Endothelial cell of umbilical vein (primary cell): ENCODE measurements at regions not wholly inside any gene's neighbourhood (a gene's known extent, or its start where the extent isn't known, plus 50 kb on each side); places are given as distances from the start of the nearest gene placed in this dataset.

Experiments used
- BruUV-seq: library from RNA; stranded (reverse); fragments of 400-500 nt; replicated peaks from 2 replicates; lab custom pipeline; 2021; lab: Mats Ljungman, UMichigan
- CTCF ChIA-PET: fragments of 300-600, 350-600 bp; sonication (Branson Sonifier 250); formaldehyde crosslinking; loops from one replicate; lab custom pipeline; 2021; ENCODE audit warnings: antibody characterized with exemption, inconsistent platforms; lab: Charles Lee
- POLR2A ChIA-PET: fragments of 300-600, 350-600 bp; sonication (Branson Sonifier 250); formaldehyde crosslinking; loops from one replicate; lab custom pipeline; 2021; ENCODE audit warnings: antibody characterized with exemption, inconsistent platforms; lab: Charles Lee
- DNase-seq: peaks from one replicate; pipeline ENCODE4 v3.0.0-alpha.2; 2011; ENCODE audit warnings: low read depth, low spot score
- FAIRE-seq: peaks from 2 replicates; lab custom pipeline; 2011; peaks lifted over from hg19 to GRCh38; lab: Jason Lieb, UNC
- H2AFZ ChIP-seq: 2 replicates; pipeline ENCODE4 v1.6.0; 2012; ENCODE audit warnings: low read depth, low read length, control low read depth, inconsistent platforms
- H3K27ac ChIP-seq: 2 replicates; pipeline ENCODE4 v1.5.1; 2011; ENCODE audit warnings: low read depth, mild to moderate bottlenecking, control low read depth, low read length, moderate library complexity; ENCODE audit not compliant: insufficient read depth
- H3K27me3 ChIP-seq, 2 experiments: 2 replicates each; pipeline versions ENCODE4 v1.6.0 to v1.6.1; 2011; ENCODE audit warnings: low read length in 2 of 2, mixed read lengths in 1 of 2; ENCODE audit not compliant: control insufficient read depth in 2 of 2, insufficient read depth in 2 of 2
- H3K36me3 ChIP-seq, 2 experiments: 2 replicates in 1 of 2; 3 replicates in 1 of 2; pipeline ENCODE4 v1.5.1; 2011; ENCODE audit warnings: low read length in 2 of 2, mild to moderate bottlenecking in 1 of 2, moderate library complexity in 1 of 2; ENCODE audit not compliant: control insufficient read depth in 2 of 2, insufficient read depth in 2 of 2; ENCODE audit errors: extremely low read depth in 1 of 2
- H3K4me1 ChIP-seq: 3 replicates; pipeline ENCODE4 v1.5.1; 2011; ENCODE audit warnings: mild to moderate bottlenecking, low read length; ENCODE audit not compliant: control insufficient read depth, insufficient read depth; ENCODE audit errors: extremely low read depth
- H3K4me2 ChIP-seq: 2 replicates; pipeline ENCODE4 v1.6.1; 2011; ENCODE audit warnings: low read length, control low read depth, mixed read lengths; ENCODE audit not compliant: insufficient read depth
- H3K4me3 ChIP-seq, 3 experiments: fragments of 200-600 bp in 1 of 3; sonication (generic), shearing (Covaris generic) in 1 of 3; replicated peaks in 1 of 3; 2 replicates each; pipeline ENCODE4 v1.5.1; 2011 to 2016; ENCODE audit warnings: control low read depth in 3 of 3, low read length in 3 of 3, mild to moderate bottlenecking in 2 of 3, inconsistent platforms in 1 of 3, low read depth in 1 of 3, moderate library complexity in 1 of 3; ENCODE audit not compliant: insufficient read depth in 1 of 3
- H3K79me2 ChIP-seq: 2 replicates; pipeline ENCODE4 v1.6.0; 2012; ENCODE audit warnings: low read length, inconsistent platforms; ENCODE audit not compliant: control insufficient read depth, insufficient read depth
- H3K9ac ChIP-seq: replicated peaks from 2 replicates; pipeline ENCODE3; 2011; ENCODE audit warnings: low read length, control low read depth; ENCODE audit not compliant: insufficient read depth; ENCODE audit errors: extremely low read depth
- H3K9me1 ChIP-seq: replicated peaks from 3 replicates; pipeline ENCODE4 v1.6.0; 2011; ENCODE audit warnings: mild to moderate bottlenecking, low read length; ENCODE audit not compliant: control insufficient read depth, insufficient read depth; ENCODE audit errors: extremely low read depth
- H3K9me3 ChIP-seq: replicated peaks from 2 replicates; pipeline ENCODE4 v1.5.1; 2012; ENCODE audit warnings: low read length, inconsistent platforms; ENCODE audit not compliant: control insufficient read depth, insufficient read depth
- H4K20me1 ChIP-seq: replicated peaks from 2 replicates; pipeline ENCODE3; 2011; ENCODE audit warnings: mild to moderate bottlenecking, low read length; ENCODE audit not compliant: control insufficient read depth, insufficient read depth; ENCODE audit errors: extremely low read depth
- EZH2 ChIP-seq: IDR thresholded peaks from 2 replicates; pipeline ENCODE4 v1.6.1; 2012; ENCODE audit warnings: borderline replicate concordance, low read depth, mild to moderate bottlenecking, moderate library complexity, low read length, inconsistent platforms; ENCODE audit not compliant: severe bottlenecking
- FOS ChIP-seq: IDR thresholded peaks from 2 replicates; pipeline ENCODE4 v1.6.1; 2011; ENCODE audit warnings: mild to moderate bottlenecking, low read length, moderate library complexity, borderline replicate concordance; ENCODE audit not compliant: insufficient read depth
- GATA2 ChIP-seq: IDR thresholded peaks from 2 replicates; pipeline ENCODE4 v1.7.0; 2011; ENCODE audit warnings: low read depth, mild to moderate bottlenecking, moderate library complexity, mixed read lengths, low read length; ENCODE audit not compliant: insufficient read length, insufficient read depth
- JUN ChIP-seq: IDR thresholded peaks from 2 replicates; pipeline ENCODE4 v1.6.1; 2011; ENCODE audit warnings: borderline replicate concordance, low read depth; ENCODE audit not compliant: insufficient read length, insufficient read depth
- MYC ChIP-seq: IDR thresholded peaks from one replicate; pipeline ENCODE4 v1.6.1; 2011; ENCODE audit warnings: mild to moderate bottlenecking, low read depth, low read length
- POLR2A ChIP-seq: IDR thresholded peaks from 2 replicates; pipeline ENCODE4 v1.6.1; 2012; ENCODE audit warnings: low read depth, mild to moderate bottlenecking, control low read depth, low read length
- POLR2AphosphoS5 ChIP-seq: IDR thresholded peaks from 2 replicates; pipeline ENCODE4 v1.6.1; 2012; ENCODE audit warnings: low read depth, mild to moderate bottlenecking, control low read depth, low read length, moderate library complexity; ENCODE audit not compliant: insufficient read depth
- dilution Hi-C: fragments of 300-500 bp; cut with MboI; formaldehyde crosslinking; loops from one replicate; pipeline ENCODE4 v1.15.0; 2019; ENCODE audit warnings: low sequenced_read_pairs; ENCODE audit not compliant: extremely low pct_ligation_motif_present
- intact Hi-C: fragments of 100-400 bp; cut with micrococcal nuclease; formaldehyde crosslinking; loops from one replicate; pipeline ENCODE4 v1.10.0; 2022
- TF ChIP-seq, protein P1 (sequence below): IDR thresholded peaks from 2 replicates; pipeline ENCODE4 v1.6.1; 2011; ENCODE audit not compliant: insufficient read depth, insufficient read length
- TF ChIP-seq, protein P2 (sequence below), 2 donors: IDR thresholded peaks; 1 replicate in 1 of 2; 2 replicates in 1 of 2; pipeline ENCODE4 v1.5.1; 2011; ENCODE audit warnings: low read length in 2 of 2, mild to moderate bottlenecking in 2 of 2, moderate library complexity in 2 of 2, control low read depth in 1 of 2, inconsistent platforms in 1 of 2, low read depth in 1 of 2; ENCODE audit not compliant: insufficient read depth in 1 of 2; ENCODE audit errors: extremely low read depth in 1 of 2

- no peak overlapping the region for H3K4me2 ChIP-seq
Measured at GRCh38 chr7:47143339-47143738, 438.6 kb downstream of the TNS3 start.

More at GRCh38 chr7:47143339-47143738, 438.6 kb downstream of the TNS3 start:
- intact Hi-C loops (no loop called here), dilution Hi-C loops (no loop called here)
- ChIA-PET POLR2A (no interaction called here), CTCF (no interaction called here)
- Histone ChIP-seq H3K9ac (no peak overlapping the region), H3K27ac (no peak overlapping the region), H3K9me3 (no peaks in the 10 kb centered on the region), H3K9me1 (no peaks in the 10 kb centered on the region), H3K4me3 (no peak overlapping the region), H3K4me1 (no peaks in the 10 kb centered on the region), H4K20me1 (no peaks in the 10 kb centered on the region), H2AFZ (no peak overlapping the region), H3K36me3 (no peaks in the 10 kb centered on the region), H3K27me3 (peaks cover 0 to 11% of the 10 kb centered on the region in 2 experiments), H3K79me2 (no peaks in the 10 kb centered on the region)
- no peak for TF ChIP-seq POLR2AphosphoS5
- TF ChIP-seq, protein P1, sequence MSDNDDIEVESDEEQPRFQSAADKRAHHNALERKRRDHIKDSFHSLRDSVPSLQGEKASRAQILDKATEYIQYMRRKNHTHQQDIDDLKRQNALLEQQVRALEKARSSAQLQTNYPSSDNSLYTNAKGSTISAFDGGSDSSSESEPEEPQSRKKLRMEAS = no peak
- TF ChIP-seq POLR2A = no peak
- no peak for TF ChIP-seq EZH2
- no peak for TF ChIP-seq GATA2
- TF ChIP-seq JUN = no peak
- TF ChIP-seq MYC = no peak
- TF ChIP-seq, protein P2, sequence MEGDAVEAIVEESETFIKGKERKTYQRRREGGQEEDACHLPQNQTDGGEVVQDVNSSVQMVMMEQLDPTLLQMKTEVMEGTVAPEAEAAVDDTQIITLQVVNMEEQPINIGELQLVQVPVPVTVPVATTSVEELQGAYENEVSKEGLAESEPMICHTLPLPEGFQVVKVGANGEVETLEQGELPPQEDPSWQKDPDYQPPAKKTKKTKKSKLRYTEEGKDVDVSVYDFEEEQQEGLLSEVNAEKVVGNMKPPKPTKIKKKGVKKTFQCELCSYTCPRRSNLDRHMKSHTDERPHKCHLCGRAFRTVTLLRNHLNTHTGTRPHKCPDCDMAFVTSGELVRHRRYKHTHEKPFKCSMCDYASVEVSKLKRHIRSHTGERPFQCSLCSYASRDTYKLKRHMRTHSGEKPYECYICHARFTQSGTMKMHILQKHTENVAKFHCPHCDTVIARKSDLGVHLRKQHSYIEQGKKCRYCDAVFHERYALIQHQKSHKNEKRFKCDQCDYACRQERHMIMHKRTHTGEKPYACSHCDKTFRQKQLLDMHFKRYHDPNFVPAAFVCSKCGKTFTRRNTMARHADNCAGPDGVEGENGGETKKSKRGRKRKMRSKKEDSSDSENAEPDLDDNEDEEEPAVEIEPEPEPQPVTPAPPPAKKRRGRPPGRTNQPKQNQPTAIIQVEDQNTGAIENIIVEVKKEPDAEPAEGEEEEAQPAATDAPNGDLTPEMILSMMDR (IDR thresholded peaks at IDR 0.05; ENCODE audit: extremely low read depth in 1 of 2, insufficient read depth in 1 of 2, low read depth in 1 of 2, low read length in 2 of 2) = no peak
- no peak for TF ChIP-seq FOS
- FAIRE-seq (no peak), DNase-seq (no peak)
- BruUV-seq = no TSS peak
